Parathyroid adenoma (tissue), 2 donors: ENCODE measurements at regions not wholly inside any gene's neighbourhood (a gene's known extent, or its start where the extent isn't known, plus 50 kb on each side); places are given as distances from the start of the nearest gene placed in this dataset.

ENCODE experiments used
- H2AFZ ChIP-seq: fragments of 300-600 bp; sonication (generic); one replicate; pipeline ENCODE4 v1.7.0; 2017; ENCODE audit warnings: antibody characterized with exemption, mild to moderate bottlenecking
- H3K27ac ChIP-seq: fragments of 300-600 bp; sonication (generic); one replicate; pipeline ENCODE4 v1.7.0; 2017
- H3K27me3 ChIP-seq: fragments of 300-600 bp; sonication (generic); one replicate; pipeline ENCODE4 v1.7.0; 2017; ENCODE audit warnings: low read length; ENCODE audit not compliant: control insufficient read depth, insufficient read depth
- H3K36me3 ChIP-seq: fragments of 300-600 bp; sonication (generic); one replicate; pipeline ENCODE4 v1.7.0; 2017; ENCODE audit warnings: low read length; ENCODE audit not compliant: control insufficient read depth, insufficient read depth
- H3K4me1 ChIP-seq: fragments of 300-600 bp; sonication (generic); one replicate; pipeline ENCODE4 v1.7.0; 2017; ENCODE audit warnings: control low read depth
- H3K4me2 ChIP-seq: fragments of 300-600 bp; sonication (generic); one replicate; pipeline ENCODE4 v1.7.0; 2017; ENCODE audit warnings: low read length
- H3K4me3 ChIP-seq: fragments of 300-600 bp; sonication (generic); one replicate; pipeline ENCODE4 v1.7.0; 2017; ENCODE audit warnings: low read depth, low read length
- H3K79me2 ChIP-seq: fragments of 300-600 bp; sonication (generic); one replicate; pipeline ENCODE4 v1.7.0; 2017; ENCODE audit warnings: control low read depth
- H3K9ac ChIP-seq: fragments of 300-600 bp; sonication (generic); one replicate; pipeline ENCODE4 v1.7.0; 2017; ENCODE audit warnings: mild to moderate bottlenecking
- H3K9me3 ChIP-seq: fragments of 300-600 bp; sonication (generic); one replicate; pipeline ENCODE4 v1.7.0; 2017; ENCODE audit warnings: low read length; ENCODE audit not compliant: control insufficient read depth
- TF ChIP-seq, protein P1 (sequence below): fragments of 300-600 bp; sonication (generic); IDR thresholded peaks from one replicate; pipeline ENCODE4 v1.7.0; 2017; ENCODE audit warnings: antibody characterized with exemption, mild to moderate bottlenecking
- donor health status: primary hyperparathyroidism.

DNA sequence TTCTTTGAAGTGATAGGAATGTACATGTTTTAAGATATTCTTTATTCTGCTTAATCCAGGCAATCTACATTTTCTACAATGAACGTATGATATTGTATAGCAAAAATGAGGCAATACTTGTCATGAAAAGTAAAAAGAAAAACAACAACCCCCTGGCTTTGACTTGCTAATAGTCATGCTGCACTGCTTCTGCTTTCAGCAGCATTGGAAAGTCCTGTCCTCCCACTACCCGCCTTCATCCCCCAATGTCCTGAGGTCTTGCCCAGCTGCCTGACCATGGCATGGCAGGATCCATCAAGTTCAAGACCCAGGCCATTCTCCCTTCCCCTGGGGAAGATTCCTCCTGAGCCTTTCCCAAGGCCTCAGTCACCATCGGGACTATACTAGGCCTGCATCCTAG, 156.5 kb downstream of the SH3BGRL2 start:
- Histone ChIP-seq H3K27ac (no peak overlapping the region), H3K9ac (no peak overlapping the region), H3K4me2 (no peak overlapping the region), H2AFZ (peak overlapping the region; percentile 63), H3K4me3 (no peak overlapping the region), H3K9me3 (no peaks in the 10 kb centered on the region), H3K27me3 (no peaks in the 10 kb centered on the region), H3K36me3 (no peaks in the 10 kb centered on the region), H3K79me2 (no peaks in the 10 kb centered on the region), H3K4me1 (peaks cover 6% of the 10 kb centered on the region)
- TF ChIP-seq, protein P1, sequence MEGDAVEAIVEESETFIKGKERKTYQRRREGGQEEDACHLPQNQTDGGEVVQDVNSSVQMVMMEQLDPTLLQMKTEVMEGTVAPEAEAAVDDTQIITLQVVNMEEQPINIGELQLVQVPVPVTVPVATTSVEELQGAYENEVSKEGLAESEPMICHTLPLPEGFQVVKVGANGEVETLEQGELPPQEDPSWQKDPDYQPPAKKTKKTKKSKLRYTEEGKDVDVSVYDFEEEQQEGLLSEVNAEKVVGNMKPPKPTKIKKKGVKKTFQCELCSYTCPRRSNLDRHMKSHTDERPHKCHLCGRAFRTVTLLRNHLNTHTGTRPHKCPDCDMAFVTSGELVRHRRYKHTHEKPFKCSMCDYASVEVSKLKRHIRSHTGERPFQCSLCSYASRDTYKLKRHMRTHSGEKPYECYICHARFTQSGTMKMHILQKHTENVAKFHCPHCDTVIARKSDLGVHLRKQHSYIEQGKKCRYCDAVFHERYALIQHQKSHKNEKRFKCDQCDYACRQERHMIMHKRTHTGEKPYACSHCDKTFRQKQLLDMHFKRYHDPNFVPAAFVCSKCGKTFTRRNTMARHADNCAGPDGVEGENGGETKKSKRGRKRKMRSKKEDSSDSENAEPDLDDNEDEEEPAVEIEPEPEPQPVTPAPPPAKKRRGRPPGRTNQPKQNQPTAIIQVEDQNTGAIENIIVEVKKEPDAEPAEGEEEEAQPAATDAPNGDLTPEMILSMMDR = no peak

DNA sequence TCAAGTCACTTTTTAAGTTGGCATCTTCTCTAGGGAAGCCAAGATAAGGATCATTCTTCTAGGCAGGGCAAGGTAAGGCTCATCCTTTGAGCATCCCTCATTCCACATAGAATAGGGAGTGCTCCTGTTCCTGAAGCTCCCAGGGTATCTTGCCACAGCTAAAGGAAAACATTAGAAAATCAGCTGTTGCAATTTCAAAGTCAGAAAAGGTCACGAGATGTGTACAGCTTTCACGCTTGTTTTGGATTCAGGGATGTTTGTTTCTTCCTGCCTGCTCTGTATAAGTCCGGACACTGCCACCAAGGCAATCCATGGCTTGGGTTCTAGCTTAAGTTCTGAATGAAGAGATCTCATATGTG, 153.2 kb downstream of the SH3BGRL2 start:
- TF ChIP-seq, protein P1 = no peak
- Histone ChIP-seq H3K27ac (no peak overlapping the region), H3K4me3 (no peak overlapping the region), H3K79me2 (no peaks in the 10 kb centered on the region), H3K4me1 (peaks cover 6% of the 10 kb centered on the region), H3K27me3 (no peaks in the 10 kb centered on the region), H2AFZ (peak overlapping the region; percentile 17), H3K9me3 (no peaks in the 10 kb centered on the region), H3K36me3 (no peaks in the 10 kb centered on the region), H3K4me2 (no peak overlapping the region), H3K9ac (no peak overlapping the region)

DNA sequence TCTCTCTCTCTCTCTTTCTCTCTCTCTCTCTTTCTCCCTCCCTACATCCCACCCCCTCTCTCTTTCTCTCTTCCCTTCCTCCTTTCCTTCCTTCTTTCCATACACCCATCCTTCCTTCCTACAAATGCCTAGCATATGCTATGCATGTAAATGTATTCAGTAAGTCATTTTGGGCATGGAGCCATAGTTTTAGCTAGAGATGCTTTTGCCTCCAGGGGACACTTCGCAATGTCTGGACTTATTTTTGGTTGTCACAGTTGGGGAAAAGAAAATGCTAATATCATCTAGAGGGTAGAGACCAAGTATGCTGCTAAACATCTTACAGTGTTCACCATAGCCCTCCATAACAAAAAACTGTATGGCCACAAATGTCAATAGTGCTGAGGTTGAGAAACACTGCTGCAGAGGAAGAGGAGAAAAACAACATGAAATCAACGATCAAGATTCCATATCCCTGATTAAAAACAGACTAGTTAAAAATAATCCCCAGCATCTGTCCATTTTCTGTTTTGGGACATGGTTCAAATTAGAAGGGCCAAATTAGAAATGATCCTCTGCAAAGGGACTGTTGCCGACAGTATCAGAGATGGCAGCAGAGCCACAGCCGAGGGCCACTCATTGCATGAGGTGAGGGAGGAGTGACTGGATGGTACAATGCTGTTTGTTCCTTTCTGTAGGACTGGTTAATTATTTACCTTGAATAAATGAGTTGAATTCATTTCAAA, 152.7 kb downstream of the SH3BGRL2 start:
- no peak overlapping the region for H2AFZ ChIP-seq
- H3K4me2 ChIP-seq = no peak overlapping the region
- no peak overlapping the region for H3K4me3 ChIP-seq
- H3K4me1 ChIP-seq = peaks cover 6% of the 10 kb centered on the region
- no peak overlapping the region for H3K27ac ChIP-seq
- TF ChIP-seq, protein P1 = no peak
- no peaks in the 10 kb centered on the region for H3K79me2 ChIP-seq
- H3K9me3 ChIP-seq = no peaks in the 10 kb centered on the region
- H3K9ac ChIP-seq = no peak overlapping the region
- no peaks in the 10 kb centered on the region for H3K27me3 ChIP-seq
- no peaks in the 10 kb centered on the region for H3K36me3 ChIP-seq

DNA sequence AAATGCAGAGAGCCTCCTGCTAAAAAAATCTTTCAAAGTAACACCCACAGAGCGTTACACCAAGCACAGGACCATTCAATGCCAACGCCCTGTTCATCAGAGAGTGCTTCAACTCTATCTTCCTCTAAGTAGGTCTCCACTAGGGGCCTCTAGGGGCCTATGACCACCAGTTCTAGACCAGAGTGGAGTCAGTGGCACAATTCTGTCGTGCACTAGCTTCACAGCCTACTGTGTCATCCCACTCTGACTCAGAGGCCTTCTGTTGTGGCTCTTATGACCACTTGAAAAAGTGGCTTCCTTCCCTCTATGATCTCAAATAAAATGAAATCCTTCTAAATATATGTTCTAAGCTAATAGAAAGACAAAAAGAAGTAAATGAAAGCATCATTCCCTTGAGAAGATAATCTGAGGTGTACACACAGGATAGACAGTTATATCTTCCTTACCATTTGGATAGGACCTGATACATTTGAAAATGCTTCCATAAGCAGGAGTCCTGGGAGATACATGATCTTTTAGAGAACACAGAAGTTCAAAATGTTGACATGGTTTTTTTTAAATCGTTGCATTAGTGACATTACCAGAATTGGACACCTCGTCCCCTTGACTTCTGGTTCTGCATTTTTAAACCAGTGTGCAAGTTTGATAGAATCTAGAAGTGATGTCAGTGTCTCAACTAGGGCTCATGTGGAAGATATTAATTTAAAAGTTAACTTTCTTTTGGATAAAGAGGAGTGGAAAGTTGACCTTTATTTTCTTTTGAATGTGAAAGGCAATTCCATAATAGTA, 151.9 kb downstream of the SH3BGRL2 start:
- Histone ChIP-seq H2AFZ (no peak overlapping the region), H3K4me1 (peaks cover 3% of the 10 kb centered on the region), H3K27me3 (no peaks in the 10 kb centered on the region), H3K9ac (no peak overlapping the region), H3K27ac (no peak overlapping the region), H3K4me3 (no peak overlapping the region), H3K79me2 (no peaks in the 10 kb centered on the region), H3K4me2 (no peak overlapping the region), H3K36me3 (no peaks in the 10 kb centered on the region), H3K9me3 (no peaks in the 10 kb centered on the region)
- TF ChIP-seq, protein P1 = no peak
